GM12878 (cell line): ENCODE measurements at regions not wholly inside any gene's neighbourhood (a gene's known extent, or its start where the extent isn't known, plus 50 kb on each side); places are given as distances from the start of the nearest gene placed in this dataset.

ENCODE experiments used
- ATAC-seq: fragments of 200-7000 bp; cut with Tn5 transposase; 3 replicates; pipeline ENCODE4 v1.9.1; 2020; ENCODE audit warnings: mild to moderate bottlenecking, moderate library complexity
- BruUV-seq: library from RNA; stranded (reverse); fragments of 400-500 nt; replicated peaks from 2 replicates; lab custom pipeline; 2021; lab: Mats Ljungman, UMichigan
- CTCF ChIA-PET: fragments of 300-600 bp; sonication (Branson Sonifier 250); formaldehyde crosslinking; extraction: SDS; loops from one replicate; lab custom pipeline; 2021; ENCODE audit warnings: inconsistent platforms; lab: Yijun Ruan, JAX
- POLR2A ChIA-PET: fragments of 350-600 bp; formaldehyde crosslinking; extraction: SDS; loops from one replicate; lab custom pipeline; 2021; ENCODE audit warnings: inconsistent platforms; lab: Charles Lee
- RAD21 ChIA-PET: fragments of 300-600 bp; sonication (Branson Sonifier 250); formaldehyde crosslinking; loops from one replicate; lab custom pipeline; 2023; ENCODE audit warnings: antibody characterized with exemption; ENCODE audit not compliant: unreplicated experiment; lab: Charles Lee
- SMC1A ChIA-PET: fragments of 300-600 bp; sonication (Branson Sonifier 250); formaldehyde crosslinking; loops from one replicate; lab custom pipeline; 2023; ENCODE audit not compliant: unreplicated experiment, uncharacterized antibody; lab: Charles Lee
- DNase-seq: peaks from one replicate; pipeline ENCODE4 v3.0.0-alpha.2; 2011; ENCODE audit warnings: low read depth, low spot score
- FAIRE-seq: peaks from 3 replicates; lab custom pipeline; 2011; peaks lifted over from hg19 to GRCh38; lab: Jason Lieb, UNC
- H2AFZ ChIP-seq: 2 replicates; pipeline ENCODE4 v1.6.0; 2011; ENCODE audit warnings: low read depth, low read length, control low read depth; ENCODE audit not compliant: control insufficient read depth
- H3K27ac ChIP-seq: 2 replicates; pipeline ENCODE4 v1.5.1; 2011; ENCODE audit warnings: control low read depth; ENCODE audit not compliant: control insufficient read depth, insufficient read depth
- H3K27me3 ChIP-seq, 2 experiments: replicated peaks in 1 of 2; 2 replicates each; pipeline versions ENCODE4 v1.6.0 to v1.6.1; 2011; ENCODE audit warnings: low read length in 1 of 2; ENCODE audit not compliant: control insufficient read depth in 2 of 2, insufficient read depth in 2 of 2
- H3K36me3 ChIP-seq, 2 experiments: 2 replicates each; pipeline ENCODE4 v1.5.1; 2011; ENCODE audit warnings: low read length in 1 of 2; ENCODE audit not compliant: control insufficient read depth in 2 of 2, insufficient read depth in 2 of 2
- H3K4me1 ChIP-seq: 2 replicates; pipeline ENCODE4 v1.6.1; 2011; ENCODE audit warnings: mild to moderate bottlenecking, low read length, moderate library complexity, mixed read lengths; ENCODE audit not compliant: control insufficient read depth, insufficient read depth
- H3K4me2 ChIP-seq: 2 replicates; pipeline ENCODE4 v1.6.0; 2011; ENCODE audit warnings: control low read depth; ENCODE audit not compliant: control insufficient read depth, insufficient read depth
- H3K4me3 ChIP-seq: fragments of 200-600 bp; sonication (generic); 2 replicates; pipeline ENCODE4 v1.5.1; 2016
- H3K79me2 ChIP-seq: 2 replicates; pipeline ENCODE4 v1.6.0; 2011; ENCODE audit warnings: low read length; ENCODE audit not compliant: control insufficient read depth, insufficient read depth
- H3K9ac ChIP-seq: 2 replicates; pipeline ENCODE4 v1.8.0; 2011; ENCODE audit warnings: low read length, control low read depth, mixed read lengths; ENCODE audit not compliant: control insufficient read depth, insufficient read depth
- H3K9me3 ChIP-seq: replicated peaks from 3 replicates; pipeline ENCODE4 v1.5.1; 2011; ENCODE audit warnings: mild to moderate bottlenecking, low read length; ENCODE audit not compliant: control insufficient read depth, insufficient read depth
- H4K20me1 ChIP-seq: 2 replicates; pipeline ENCODE4 v1.6.0; 2011; ENCODE audit not compliant: control insufficient read depth, insufficient read depth
- ASH2L ChIP-seq: fragments of 300-600, 200-600 bp; sonication (generic); IDR thresholded peaks from 2 replicates; pipeline ENCODE4 v1.6.1; 2017; ENCODE audit warnings: low read depth, mild to moderate bottlenecking, borderline replicate concordance
- E2F4 ChIP-seq: IDR thresholded peaks from 2 replicates; pipeline ENCODE4 v1.6.1; 2012; ENCODE audit warnings: low read depth, low read length, improper control_type of control experiment
- EGR1 ChIP-seq, 2 experiments: IDR thresholded peaks; 1 replicate in 1 of 2; 2 replicates in 1 of 2; pipeline ENCODE4 v1.6.1; 2011 to 2012; ENCODE audit warnings: low read depth in 2 of 2, low read length in 2 of 2, borderline replicate concordance in 1 of 2, mild to moderate bottlenecking in 1 of 2, moderate library complexity in 1 of 2
- EZH2 ChIP-seq: IDR thresholded peaks from 2 replicates; pipeline ENCODE4 v1.6.1; 2012; ENCODE audit warnings: low read depth, mild to moderate bottlenecking, control low read depth, inconsistent platforms, low read length, borderline replicate concordance; ENCODE audit not compliant: control insufficient read depth
- HCFC1 ChIP-seq: fragments of 150-350 bp; IDR thresholded peaks from 2 replicates; pipeline ENCODE4 v1.6.1; 2014; ENCODE audit warnings: low read length
- NR2C1 ChIP-seq: fragments of 450-650 bp; IDR thresholded peaks from 2 replicates; pipeline ENCODE4 v1.6.1; 2017; ENCODE audit warnings: antibody characterized with exemption, mild to moderate bottlenecking, moderate library complexity
- NRF1 ChIP-seq: conservative IDR thresholded peaks from 2 replicates; pipeline ENCODE4 v1.6.1; 2011; ENCODE audit warnings: mild to moderate bottlenecking, low read depth, low read length, improper control_type of control experiment
- REST ChIP-seq: IDR thresholded peaks from 2 replicates; pipeline ENCODE4 v1.6.1; 2012; ENCODE audit warnings: mild to moderate bottlenecking, low read depth, low read length
- SMARCA5 ChIP-seq: fragments of 450-650 bp; IDR thresholded peaks from 2 replicates; pipeline ENCODE4 v1.6.1; 2017; ENCODE audit warnings: mild to moderate bottlenecking
- SUPT20H ChIP-seq: IDR thresholded peaks from 2 replicates; pipeline ENCODE4 v1.6.1; 2011; ENCODE audit warnings: low read depth, mild to moderate bottlenecking, low read length, moderate library complexity, borderline replicate concordance; ENCODE audit not compliant: control insufficient read depth
- WGBS: methylation state at CpG from one replicate; pipeline ENCODE4 v1.1.6; 2016; ENCODE audit warnings: low lambda C conversion rate; ENCODE audit not compliant: insufficient replicate concordance, insufficient coverage; ENCODE audit errors: missing lambda C conversion rate; 5-methylcytosine and 5-hydroxymethylcytosine counted together
- in situ Hi-C: fragments of 300-500 bp; cut with MboI; formaldehyde crosslinking; loops from 9 replicates; pipeline ENCODE4 v1.14.3; 2018; ENCODE audit warnings: mixed read lengths
- intact Hi-C: fragments of 100-400 bp; cut with micrococcal nuclease; formaldehyde crosslinking; loops from one replicate; pipeline ENCODE4 v1.14.2; 2022; ENCODE audit not compliant: unreplicated experiment

GRCh38 chr10:34024282-34024681 lies 689.8 kb upstream of the NRP1 start:
- Histone ChIP-seq H2AFZ (no peak overlapping the region), H3K4me1 (no peaks in the 10 kb centered on the region), H4K20me1 (no peaks in the 10 kb centered on the region), H3K4me2 (no peak overlapping the region), H3K36me3 (no peaks in the 10 kb centered on the region), H3K4me3 (no peak overlapping the region), H3K9ac (no peak overlapping the region), H3K79me2 (no peaks in the 10 kb centered on the region), H3K27ac (no peak overlapping the region), H3K27me3 (no peaks in the 10 kb centered on the region), H3K9me3 (no peaks in the 10 kb centered on the region)
- FAIRE-seq (no peak), DNase-seq (no peak), ATAC-seq (no peak)
- TF ChIP-seq SUPT20H: no peak
- ChIA-PET RAD21 (no interaction called here), CTCF (interaction anchor here (0.7 to 1.4 kb wide), 2 partner anchors 24 to 76 kb away, joined by 3 read pairs; no protein-coding TSS in a partner anchor), SMC1A (interaction anchor here (1.2 to 1.3 kb wide), 2 partner anchors 14 to 297 kb away, joined by 3 to 4 read pairs; no protein-coding TSS in a partner anchor), POLR2A (interaction anchor here (0.6 kb wide), 1 partner anchor 199 kb away, joined by 3 read pairs; no protein-coding TSS in a partner anchor)
- BruUV-seq: no TSS peak
- in situ Hi-C loops: no loop called here
- WGBS: 60% methylated on average over 3 of the region's 3 CpGs
- intact Hi-C loops: no loop called here

- intact Hi-C loops: no loop called here
- Histone ChIP-seq H2AFZ (no peak overlapping the region), H3K9ac (no peak overlapping the region), H3K79me2 (no peaks in the 10 kb centered on the region), H3K27me3 (no peaks in the 10 kb centered on the region), H3K4me2 (no peak overlapping the region), H4K20me1 (no peaks in the 10 kb centered on the region), H3K27ac (no peak overlapping the region), H3K4me1 (no peaks in the 10 kb centered on the region), H3K9me3 (no peaks in the 10 kb centered on the region), H3K36me3 (no peaks in the 10 kb centered on the region), H3K4me3 (no peak overlapping the region)
- TF ChIP-seq SMARCA5 (no peak), ASH2L (no peak), NR2C1 (no peak), HCFC1 (no peak), NRF1 (no peak), EGR1 (IDR thresholded peaks at IDR 0.05; ENCODE audit: borderline replicate concordance in 1 of 2, low read depth in 2 of 2, low read length in 2 of 2) (no peak), E2F4 (no peak), EZH2 (no peak), REST (no peak)
- WGBS: 12% methylated on average over 6 of the region's 6 CpGs
- FAIRE-seq (no peak), DNase-seq (no peak), ATAC-seq (peak; percentile 63)
- no TSS peak for BruUV-seq
- in situ Hi-C loops: no loop called here
- ChIA-PET SMC1A (interaction anchor here (0.9 kb wide), 1 partner anchor 20 kb away, joined by 3 read pairs; no protein-coding TSS in a partner anchor), RAD21 (no interaction called here), CTCF (interaction anchor here (0.6 to 0.9 kb wide), 2 partner anchors 69 to 97 kb away, joined by 3 read pairs; no protein-coding TSS in a partner anchor), POLR2A (no interaction called here)
Measured at GRCh38 chr10:34022195-34022594, 687.7 kb upstream of the NRP1 start.
